GM19239 (cell line): ENCODE measurements at regions not wholly inside any gene's neighbourhood (a gene's known extent, or its start where the extent isn't known, plus 50 kb on each side); places are given as distances from the start of the nearest gene placed in this dataset.
"Not testable (repeated sequence)": the region's sequence is repeated elsewhere in the genome, so short reads cannot be mapped to it uniquely, and the experiment has no call there.

Source experiments
- DNase-seq: peaks from one replicate; pipeline ENCODE4 v3.0.0; 2011; ENCODE audit warnings: low spot score; ENCODE audit not compliant: insufficient read length
- FAIRE-seq: peaks from 2 replicates; lab custom pipeline; 2011; peaks lifted over from hg19 to GRCh38; lab: Jason Lieb, UNC

GRCh38 chr1:149692804-149693539 lies 89.5 kb upstream of the FCGR1A start:
- DNase-seq, FAIRE-seq: not testable (repeated sequence)

- DNase-seq, FAIRE-seq: not testable (repeated sequence)
These were observed 87.4 kb upstream of the FCGR1A start for GRCh38 chr1:149695066-149695465.

GRCh38 chr1:149700220-149700619 lies 82.3 kb upstream of the FCGR1A start:
- not testable (repeated sequence) for DNase-seq, FAIRE-seq

- FAIRE-seq = not testable (repeated sequence)
These were observed 81.6 kb upstream of the FCGR1A start for GRCh38 chr1:149700677-149701567.

DNA sequence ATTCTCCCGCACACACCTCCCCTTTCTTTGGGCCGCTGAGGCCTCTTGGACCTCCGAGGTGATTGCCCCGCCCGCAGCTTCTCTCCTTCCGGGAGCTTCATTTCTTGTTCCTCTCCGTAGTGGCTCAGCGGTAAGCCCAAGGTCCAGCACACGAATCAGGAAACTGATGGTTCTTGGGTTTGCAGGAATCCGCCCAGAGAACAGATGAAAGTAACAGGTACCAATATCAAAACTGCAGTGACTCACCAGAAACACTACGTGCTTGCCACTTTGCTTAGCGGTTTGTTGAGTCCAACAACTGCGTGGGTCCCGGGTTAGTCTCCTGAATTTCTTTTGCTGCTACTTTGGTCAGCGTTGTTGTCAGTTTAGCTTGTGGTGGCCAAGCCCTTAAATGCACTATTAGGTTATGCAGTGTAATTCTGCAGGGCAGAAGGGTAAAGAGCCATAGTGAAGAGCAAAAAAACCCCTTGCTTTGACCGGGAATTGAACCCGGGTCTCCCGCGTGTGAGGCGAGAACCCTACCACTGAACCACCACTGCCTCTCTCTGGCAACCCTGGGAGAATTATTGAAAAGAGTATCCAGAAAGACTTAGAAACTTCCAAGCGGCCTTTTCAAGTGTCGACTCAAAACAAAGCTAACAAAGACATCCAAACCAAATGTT lies 74.2 kb upstream of the FCGR1A start:
- peak; percentile 6 for DNase-seq
- FAIRE-seq = peak; percentile 51

More at GRCh38 chr1:149700677-149701567, 81.6 kb upstream of the FCGR1A start:
- DNase-seq = not testable (repeated sequence)

DNA sequence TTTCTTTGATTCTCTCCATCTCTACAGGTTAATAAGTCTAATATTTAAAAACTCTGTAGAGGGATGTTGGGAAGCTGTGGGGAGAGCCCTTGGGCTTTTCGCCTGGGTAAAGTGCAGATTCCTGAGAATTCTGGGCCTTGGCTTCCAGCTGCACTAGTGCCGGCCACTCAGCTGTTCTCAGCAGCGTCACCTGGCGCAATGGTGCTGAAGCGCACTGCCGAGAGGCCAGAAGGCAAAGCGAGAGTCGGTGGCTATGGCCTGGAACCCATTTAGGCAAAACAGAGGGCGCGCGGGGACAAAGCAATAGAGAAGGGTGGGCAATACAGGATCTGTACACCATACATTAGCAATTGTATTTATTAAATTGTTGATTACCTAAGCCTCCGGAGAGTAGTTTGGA lies 70.8 kb upstream of the FCGR1A start:
- DNase-seq = not testable (repeated sequence)
- FAIRE-seq = peak; percentile 37

DNA sequence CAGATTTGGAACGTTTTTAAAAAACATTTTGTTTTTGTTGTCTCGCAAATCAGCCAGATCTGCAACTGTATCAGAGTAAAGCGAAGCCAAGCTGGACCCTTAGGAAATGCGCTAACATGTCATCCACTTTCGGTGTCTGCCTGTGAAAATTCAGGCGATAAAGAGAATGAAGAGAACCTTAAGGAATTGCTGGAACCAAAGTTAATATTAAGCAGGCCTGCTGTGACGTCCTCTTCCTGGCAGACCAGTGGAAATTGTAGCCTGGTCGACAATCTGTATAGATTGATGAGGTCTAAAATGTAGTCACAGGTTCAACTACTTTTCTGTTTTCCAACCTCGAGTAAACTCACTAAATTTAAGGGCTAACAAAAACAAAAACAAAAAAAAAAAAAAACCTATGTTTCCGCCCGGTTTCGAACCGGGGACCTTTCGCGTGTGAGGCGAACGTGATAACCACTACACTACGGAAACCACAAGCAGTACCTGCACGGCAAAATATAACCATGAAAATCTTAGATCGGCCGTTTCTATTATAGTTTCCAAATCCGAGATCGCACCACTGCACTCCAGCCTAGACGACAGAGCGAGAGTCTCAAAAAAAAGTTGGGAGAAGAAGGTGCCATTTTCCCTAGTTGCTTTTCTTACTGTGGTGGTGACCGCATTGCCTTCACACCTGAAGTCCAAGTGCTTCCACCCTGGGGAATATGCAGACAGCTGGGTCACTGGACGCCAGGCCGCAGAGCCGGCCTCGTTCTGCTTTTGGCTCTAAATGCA lies 70.2 kb upstream of the FCGR1A start:
- FAIRE-seq, DNase-seq: not testable (repeated sequence)

GRCh38 chr1:149713513-149713912 lies 69.0 kb upstream of the FCGR1A start:
- not testable (repeated sequence) for FAIRE-seq, DNase-seq

DNA sequence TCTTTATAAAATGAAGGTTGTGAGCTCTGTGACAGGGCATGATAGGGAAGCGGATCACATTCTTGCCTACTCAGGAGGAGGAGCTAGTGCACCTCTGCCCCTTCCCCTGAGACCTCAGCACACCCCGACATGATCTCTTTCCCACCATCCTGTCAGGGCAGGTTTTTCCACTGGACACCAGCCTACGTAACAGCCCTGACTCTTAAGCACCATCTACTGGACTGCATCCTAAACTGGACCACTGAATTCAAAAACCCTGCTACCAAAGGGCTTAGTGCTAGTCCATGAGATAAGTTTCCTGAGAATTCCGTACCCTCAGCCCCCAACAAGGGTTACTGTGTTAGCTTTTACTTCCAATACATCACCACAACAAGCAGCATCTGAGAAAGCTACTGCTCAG lies 68.5 kb upstream of the FCGR1A start:
- not testable (repeated sequence) for FAIRE-seq, DNase-seq

GRCh38 chr1:149724618-149725302 lies 57.7 kb upstream of the FCGR1A start:
- DNase-seq, FAIRE-seq: not testable (repeated sequence)

DNA sequence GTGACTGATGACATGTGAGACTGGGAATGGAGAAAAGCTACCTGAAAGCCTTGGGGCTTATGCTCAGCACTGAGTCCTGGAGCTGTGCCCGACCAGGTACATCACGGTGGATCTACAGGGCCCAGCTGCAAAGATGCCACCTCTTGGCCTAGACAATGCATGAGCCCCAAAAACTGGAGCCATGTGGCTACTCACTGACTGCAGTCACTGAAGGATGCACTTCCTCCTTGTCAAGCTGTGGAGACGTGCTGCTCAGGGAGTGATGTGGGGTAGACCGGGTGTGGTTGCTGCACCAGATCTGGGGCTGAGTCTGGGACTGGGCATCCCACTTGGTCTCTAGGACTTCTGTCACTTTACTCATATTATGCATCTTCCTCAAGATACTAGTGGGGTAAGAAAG lies 55.8 kb upstream of the FCGR1A start:
- DNase-seq, FAIRE-seq: not testable (repeated sequence)

DNA sequence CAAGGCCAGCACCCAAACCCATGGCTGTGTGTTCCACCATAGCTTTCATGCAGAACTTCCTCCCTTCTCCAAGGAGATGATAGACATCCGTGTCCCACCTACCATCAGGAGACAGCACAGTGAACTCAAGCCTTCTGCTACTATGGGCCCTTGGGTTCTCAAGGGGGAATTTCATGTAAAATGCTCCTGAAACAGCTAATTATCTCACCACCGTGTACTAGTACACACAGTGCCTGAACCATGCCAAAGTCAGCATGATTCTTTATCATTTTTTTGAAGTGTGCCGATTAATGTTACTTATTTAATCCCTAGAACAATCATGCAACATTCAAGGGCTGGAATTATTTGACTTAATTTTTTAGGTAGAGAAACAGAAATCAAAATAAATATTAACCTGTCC lies 53.9 kb upstream of the FCGR1A start:
- FAIRE-seq = not testable (repeated sequence)

More for the DNA sequence above, 53.9 kb upstream of the FCGR1A start:
- not testable (repeated sequence) for DNase-seq
